H1 (cell line): ENCODE measurements at regions not wholly inside any gene's neighbourhood (a gene's known extent, or its start where the extent isn't known, plus 50 kb on each side); places are given as distances from the start of the nearest gene placed in this dataset.

ENCODE experiments used
- CTCF ChIA-PET: fragments of 300-600 bp; sonication (Branson Sonifier 250); formaldehyde crosslinking; loops from one replicate; lab custom pipeline; 2021; ENCODE audit not compliant: partially characterized antibody; lab: Charles Lee
- POLR2A ChIA-PET: fragments of 300-600 bp; sonication (Branson Sonifier 250); formaldehyde crosslinking; loops from one replicate; lab custom pipeline; 2021; ENCODE audit warnings: inconsistent platforms; ENCODE audit not compliant: partially characterized antibody; lab: Charles Lee
- DNase-seq, 2 experiments: peaks; one replicate each; pipeline versions ENCODE4 v3.0.0 to v3.0.0-alpha.2; 2010 to 2022; ENCODE audit warnings: low spot score in 2 of 2, low read depth in 1 of 2, mixed read lengths in 1 of 2
- FAIRE-seq: peaks from 2 replicates; lab custom pipeline; 2011; peaks lifted over from hg19 to GRCh38; lab: Jason Lieb, UNC
- H2AFZ ChIP-seq: 2 replicates; pipeline ENCODE4 v1.8.1; 2012; ENCODE audit warnings: low read length, inconsistent platforms
- H2AK5ac ChIP-seq: 2 replicates; pipeline ENCODE4 v1.6.1; 2013; ENCODE audit warnings: low read depth, low read length
- H2BK120ac ChIP-seq: replicated peaks from 2 replicates; pipeline ENCODE3; 2013; ENCODE audit warnings: low read depth, low read length, inconsistent platforms
- H2BK12ac ChIP-seq: 2 replicates; pipeline ENCODE4 v1.6.1; 2013; ENCODE audit warnings: low read depth, low read length
- H2BK15ac ChIP-seq: 2 replicates; pipeline ENCODE4 v1.6.1; 2013; ENCODE audit warnings: low read length
- H2BK20ac ChIP-seq: 2 replicates; pipeline ENCODE4 v1.6.1; 2013; ENCODE audit warnings: low read length
- H2BK5ac ChIP-seq: 2 replicates; pipeline ENCODE4 v1.6.1; 2013; ENCODE audit warnings: low read depth, low read length
- H3K14ac ChIP-seq: 2 replicates; pipeline ENCODE4 v1.6.1; 2013; ENCODE audit warnings: inconsistent platforms; ENCODE audit not compliant: insufficient read length
- H3K18ac ChIP-seq: 2 replicates; pipeline ENCODE4 v1.6.1; 2013; ENCODE audit warnings: low read length; ENCODE audit errors: extremely low read depth
- H3K23ac ChIP-seq: 2 replicates; pipeline ENCODE4 v1.6.1; 2013; ENCODE audit warnings: inconsistent platforms; ENCODE audit not compliant: insufficient read length
- H3K23me2 ChIP-seq: 2 replicates; pipeline ENCODE4 v1.6.1; 2013; ENCODE audit warnings: low read depth, low read length
- H3K27ac ChIP-seq: 2 replicates; pipeline ENCODE4 v1.6.1; 2011; ENCODE audit warnings: low read depth, low read length, inconsistent platforms
- H3K27me3 ChIP-seq, 4 experiments: replicated peaks in 1 of 4; 1 replicate in 1 of 4; 2 replicates in 3 of 4; pipeline versions ENCODE4 v1.6.1 to v1.8.1; 2011 to 2013; ENCODE audit warnings: low read length in 3 of 4, mild to moderate bottlenecking in 3 of 4, inconsistent platforms in 2 of 4, mixed read lengths in 2 of 4, moderate library complexity in 1 of 4; ENCODE audit not compliant: control insufficient read depth in 3 of 4, insufficient read depth in 3 of 4; ENCODE audit errors: extremely low read depth in 1 of 4
- H3K36me3 ChIP-seq, 4 experiments: 2 replicates each; pipeline versions ENCODE4 v1.6.1 to v1.8.1; 2011 to 2013; ENCODE audit warnings: mild to moderate bottlenecking in 4 of 4, low read length in 3 of 4, moderate library complexity in 2 of 4, control low read depth in 1 of 4, inconsistent platforms in 1 of 4; ENCODE audit not compliant: insufficient read depth in 4 of 4, control insufficient read depth in 2 of 4
- H3K4ac ChIP-seq: replicated peaks from 2 replicates; pipeline ENCODE3; 2013; ENCODE audit warnings: low read length, low read depth, mixed read lengths, inconsistent platforms; ENCODE audit not compliant: insufficient read length
- H3K4me1 ChIP-seq, 4 experiments: replicated peaks in 1 of 4; 1 replicate in 1 of 4; 2 replicates in 3 of 4; pipeline versions ENCODE4 v1.6.1 to v1.8.1; 2011 to 2013; ENCODE audit warnings: low read length in 3 of 4, inconsistent platforms in 2 of 4, mixed read lengths in 1 of 4; ENCODE audit not compliant: insufficient read depth in 4 of 4, control insufficient read depth in 3 of 4
- H3K4me2 ChIP-seq, 2 experiments: 2 replicates each; pipeline versions ENCODE4 v1.6.1 to v1.8.1; 2011 to 2013; ENCODE audit warnings: low read depth in 2 of 2, low read length in 2 of 2, control low read depth in 1 of 2, inconsistent platforms in 1 of 2, mild to moderate bottlenecking in 1 of 2; ENCODE audit not compliant: insufficient read depth in 1 of 2
- H3K4me3 ChIP-seq, 4 experiments: fragments of 200-600, 300-600 bp in 1 of 4; sonication (generic), shearing (Covaris generic), sonication (Bioruptor Twin) in 1 of 4; 2 replicates each; pipeline versions ENCODE4 v1.5.1 to v1.8.1; 2011 to 2016; ENCODE audit warnings: low read length in 4 of 4, low read depth in 3 of 4, control low read depth in 2 of 4, inconsistent platforms in 2 of 4, mild to moderate bottlenecking in 2 of 4, mixed read lengths in 1 of 4, moderate library complexity in 1 of 4; ENCODE audit not compliant: insufficient read depth in 2 of 4; ENCODE audit errors: extremely low read depth in 1 of 4
- H3K56ac ChIP-seq: replicated peaks from 2 replicates; pipeline ENCODE3; 2013; ENCODE audit warnings: low read depth, mild to moderate bottlenecking, mixed read lengths, low read length, inconsistent platforms; ENCODE audit not compliant: insufficient read length
- H3K79me1 ChIP-seq: 2 replicates; pipeline ENCODE4 v1.6.1; 2013; ENCODE audit warnings: low read depth, low read length, control low read depth
- H3K79me2 ChIP-seq, 2 experiments: 2 replicates each; pipeline versions ENCODE4 v1.6.1 to v1.8.1; 2012 to 2013; ENCODE audit warnings: low read length in 2 of 2, mild to moderate bottlenecking in 2 of 2, inconsistent platforms in 1 of 2; ENCODE audit not compliant: insufficient read depth in 2 of 2, control insufficient read depth in 1 of 2
- H3K9ac ChIP-seq, 4 experiments: replicated peaks in 1 of 4; 1 replicate in 1 of 4; 2 replicates in 3 of 4; pipeline versions ENCODE4 v1.6.1 to v1.8.1; 2011 to 2013; ENCODE audit warnings: low read depth in 3 of 4, low read length in 3 of 4, control low read depth in 2 of 4, mild to moderate bottlenecking in 2 of 4, moderate library complexity in 2 of 4, inconsistent platforms in 1 of 4; ENCODE audit errors: extremely low read depth in 1 of 4
- H3K9me3 ChIP-seq, 2 experiments: 2 replicates each; pipeline versions ENCODE4 v1.6.1 to v1.8.1; 2012 to 2013; ENCODE audit warnings: mild to moderate bottlenecking in 2 of 2, moderate library complexity in 2 of 2, control low read depth in 1 of 2, inconsistent platforms in 1 of 2, low read depth in 1 of 2, low read length in 1 of 2, mixed read lengths in 1 of 2; ENCODE audit not compliant: insufficient read depth in 2 of 2
- H4K20me1 ChIP-seq, 2 experiments: replicated peaks in 1 of 2; 2 replicates each; pipeline versions ENCODE3 to v1.8.1; 2011 to 2013; ENCODE audit warnings: inconsistent platforms in 2 of 2, low read length in 2 of 2, mild to moderate bottlenecking in 1 of 2; ENCODE audit not compliant: insufficient read depth in 2 of 2, control insufficient read depth in 1 of 2
- H4K5ac ChIP-seq: 2 replicates; pipeline ENCODE4 v1.6.1; 2013; ENCODE audit warnings: low read length, low read depth, mixed read lengths, inconsistent platforms; ENCODE audit not compliant: insufficient read length
- H4K8ac ChIP-seq: 2 replicates; pipeline ENCODE4 v1.8.0; 2013; ENCODE audit warnings: mild to moderate bottlenecking, moderate library complexity, low read length, inconsistent platforms; ENCODE audit not compliant: insufficient read depth; ENCODE audit errors: extremely low read depth
- H4K91ac ChIP-seq: replicated peaks from 2 replicates; pipeline ENCODE3; 2013; ENCODE audit warnings: low read length, mixed read lengths, inconsistent platforms; ENCODE audit not compliant: insufficient read length
- CBX5 ChIP-seq: fragments of 300-800, 300-1000 bp; sonication (generic); IDR thresholded peaks from 2 replicates; pipeline ENCODE4 v1.7.1; 2016; ENCODE audit warnings: antibody characterized with exemption, low read length, low read depth
- CREB1 ChIP-seq: IDR thresholded peaks from 2 replicates; pipeline ENCODE4 v1.6.1; 2012; ENCODE audit warnings: inconsistent platforms
- CTBP2 ChIP-seq: IDR thresholded peaks from 2 replicates; pipeline ENCODE4 v1.7.0; 2011; ENCODE audit warnings: borderline replicate concordance, mild to moderate bottlenecking, moderate library complexity, mixed read lengths, low read length; ENCODE audit not compliant: insufficient read depth, insufficient read length
- EZH2 ChIP-seq: fragments of 200-600 bp; sonication (generic); IDR thresholded peaks from 2 replicates; pipeline ENCODE4 v1.7.1; 2012; ENCODE audit warnings: low read depth, mild to moderate bottlenecking, moderate library complexity, low read length, inconsistent platforms; ENCODE audit not compliant: severe bottlenecking
- FOSL1 ChIP-seq: IDR thresholded peaks from 2 replicates; pipeline ENCODE4 v1.6.1; 2011; ENCODE audit warnings: mild to moderate bottlenecking, low read depth, low read length, moderate library complexity; ENCODE audit not compliant: insufficient read depth
- HDAC2 ChIP-seq, 2 experiments: fragments of 300-600 bp in 1 of 2; sonication (generic) in 1 of 2; IDR thresholded peaks; 2 replicates each; pipeline ENCODE4 v1.6.1; 2011 to 2012; ENCODE audit warnings: low read depth in 2 of 2, low read length in 2 of 2, mild to moderate bottlenecking in 2 of 2, moderate library complexity in 2 of 2, borderline replicate concordance in 1 of 2, inconsistent platforms in 1 of 2
- HDAC6 ChIP-seq: IDR thresholded peaks from one replicate; pipeline ENCODE4 v1.7.1; 2012; ENCODE audit warnings: low read depth, mild to moderate bottlenecking, inconsistent platforms, low read length, moderate library complexity
- JUND ChIP-seq: IDR thresholded peaks from 2 replicates; pipeline ENCODE4 v1.6.1; 2011; ENCODE audit warnings: mild to moderate bottlenecking, improper control_type of control experiment, low read length
- POLR2A ChIP-seq, 2 experiments: IDR thresholded peaks; 1 replicate in 1 of 2; 2 replicates in 1 of 2; pipeline ENCODE4 v1.6.1; 2011; ENCODE audit warnings: low read depth in 2 of 2, low read length in 2 of 2, mild to moderate bottlenecking in 2 of 2; ENCODE audit errors: control extremely low read depth in 1 of 2
- RNF2 ChIP-seq: fragments of 200-900, 300-1000 bp; sonication (generic); IDR thresholded peaks from 2 replicates; pipeline ENCODE4 v1.7.1; 2016; ENCODE audit warnings: borderline replicate concordance, low read depth, mild to moderate bottlenecking, antibody characterized with exemption, low read length; ENCODE audit not compliant: poor library complexity, severe bottlenecking; ENCODE audit errors: missing control alignments
- SAP30 ChIP-seq: fragments of 300-600 bp; sonication (generic); IDR thresholded peaks from 2 replicates; pipeline ENCODE4 v1.7.1; 2012; ENCODE audit warnings: low read length, moderate library complexity, mild to moderate bottlenecking, inconsistent platforms; ENCODE audit not compliant: insufficient read depth, insufficient replicate concordance
- SIRT6 ChIP-seq: IDR thresholded peaks from one replicate; pipeline ENCODE4 v1.7.1; 2012; ENCODE audit warnings: low read length, inconsistent platforms
- SRF ChIP-seq: IDR thresholded peaks from 2 replicates; pipeline ENCODE4 v1.6.1; 2011; ENCODE audit warnings: mild to moderate bottlenecking, low read depth, low read length, moderate library complexity
- TAF7 ChIP-seq: optimal IDR thresholded peaks from 2 replicates; pipeline ENCODE3; 2011; ENCODE audit warnings: low read depth, mild to moderate bottlenecking, inconsistent platforms, low read length, moderate library complexity, borderline replicate concordance
- TCF12 ChIP-seq: IDR thresholded peaks from 2 replicates; pipeline ENCODE4 v1.6.1; 2011; ENCODE audit warnings: low read depth, mild to moderate bottlenecking, low read length
- WGBS, 2 experiments: shearing (Covaris generic) in 1 of 2; methylation state at CpG; one replicate each; pipeline versions ENCODE4 v1.1.6 to v1.1.7; 2013 to 2015; ENCODE audit warnings: low lambda C conversion rate in 2 of 2, mixed read lengths in 2 of 2, inconsistent platforms in 1 of 2, low coverage in 1 of 2, missing lambda C conversion rate in 1 of 2; ENCODE audit not compliant: insufficient replicate concordance in 2 of 2, insufficient coverage in 1 of 2, insufficient read length in 1 of 2; ENCODE audit errors: extremely low coverage in 1 of 2, missing lambda C conversion rate in 1 of 2; 5-methylcytosine and 5-hydroxymethylcytosine counted together

GRCh38 chr10:78395162-78395561 is 361.5 kb downstream of the RPS24 start:
- ChIA-PET CTCF (interaction anchor here (1.0 kb wide), 1 partner anchor 12 kb away, joined by 3 read pairs; no protein-coding TSS in a partner anchor), POLR2A (no interaction called here)
- H4K91ac ChIP-seq, result no peak overlapping the region
- no peak overlapping the region for H3K9ac ChIP-seq
- H3K56ac ChIP-seq, result no peak overlapping the region
- no peak overlapping the region for H2BK12ac ChIP-seq
- H3K23ac ChIP-seq, result no peak overlapping the region
- H3K14ac ChIP-seq, result no peak overlapping the region
- no peak overlapping the region for H2BK15ac ChIP-seq
- H3K18ac ChIP-seq, result no peak overlapping the region
- H3K4me1 ChIP-seq, result peaks cover 0 to 2% (median 1%) of the 10 kb centered on the region in 4 experiments; a peak in 2 of 7 replicates
- FAIRE-seq (no peak), DNase-seq (no peak)
- no peak overlapping the region for H2BK20ac ChIP-seq
- no peak overlapping the region for H2BK5ac ChIP-seq
- H4K8ac ChIP-seq, result no peak overlapping the region
- H3K27me3 ChIP-seq, result peaks cover 0 to 2% (median 0%) of the 10 kb centered on the region in 4 experiments; a peak in 1 of 7 replicates
- 89% methylated on average over 4 of the region's 4 CpGs; no CpG with 5 or more reads in 1 of the 2 experiments for WGBS, 2 experiments
- H4K20me1 ChIP-seq, result no peaks in the 10 kb centered on the region
- no peaks in the 10 kb centered on the region for H3K9me3 ChIP-seq
- no peak overlapping the region for H2AK5ac ChIP-seq
- H3K36me3 ChIP-seq, result no peaks in the 10 kb centered on the region
- no peak overlapping the region for H2AFZ ChIP-seq
- no peak overlapping the region for H3K4ac ChIP-seq
- H4K5ac ChIP-seq, result no peak overlapping the region
- H3K27ac ChIP-seq, result no peak overlapping the region
- H3K4me2 ChIP-seq, result no peak overlapping the region
- no peak overlapping the region for H2BK120ac ChIP-seq
- H3K79me1 ChIP-seq, result no peaks in the 10 kb centered on the region
- no peaks in the 10 kb centered on the region; the same call in 1 of the 2 replicates for H3K23me2 ChIP-seq
- no peak overlapping the region for H3K4me3 ChIP-seq
- H3K79me2 ChIP-seq, result no peaks in the 10 kb centered on the region
- no peak for TF ChIP-seq TAF7
- no peak for TF ChIP-seq HDAC2 (IDR thresholded peaks at IDR 0.05; ENCODE audit: borderline replicate concordance in 1 of 2, low read depth in 2 of 2, low read length in 2 of 2)
- TF ChIP-seq POLR2A (IDR thresholded peaks at IDR 0.05; ENCODE audit: control extremely low read depth in 1 of 2, low read depth in 2 of 2, low read length in 2 of 2), result no peak
- TF ChIP-seq SIRT6, result no peak
- no peak for TF ChIP-seq HDAC6
- TF ChIP-seq SAP30, result no peak
- TF ChIP-seq CREB1, result no peak
- no peak for TF ChIP-seq SRF
- TF ChIP-seq TCF12, result no peak
- no peak for TF ChIP-seq CBX5
- no peak for TF ChIP-seq CTBP2
- TF ChIP-seq EZH2, result no peak
- TF ChIP-seq FOSL1, result no peak
- no peak for TF ChIP-seq JUND
- TF ChIP-seq RNF2, result no peak
